ENCODE measurements at regions not wholly inside any gene's neighbourhood (a gene's known extent, or its start where the extent isn't known, plus 50 kb on each side); places are given as distances from the start of the nearest gene placed in this dataset.

DNA sequence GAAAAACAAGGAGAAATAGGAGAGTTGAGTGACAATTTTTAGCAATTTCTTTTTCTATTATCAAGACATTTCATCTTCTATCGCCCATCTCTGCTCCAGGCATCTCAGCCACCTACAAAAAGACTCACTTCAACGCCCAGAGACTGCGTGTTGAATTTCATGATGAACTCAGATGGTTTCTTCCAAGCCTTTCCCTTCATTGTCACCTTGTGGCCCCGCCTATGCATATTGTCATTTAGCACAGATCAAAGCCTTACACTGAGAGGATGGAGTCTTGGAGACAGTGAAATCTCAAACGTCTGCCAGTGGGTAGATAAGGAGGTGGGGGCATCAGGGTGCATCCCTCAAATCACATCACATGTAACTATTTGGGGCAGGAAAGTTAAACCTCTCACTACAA, 319.4 kb downstream of the SIPA1L2 start:
- Histone ChIP-seq H3K4me1 (peaks cover 10 to 46% (median 19%) of the 10 kb centered on the region in 3 donors), H3K9me3 (no peaks in the 10 kb centered on the region), H3K36me3 (no peaks in the 10 kb centered on the region), H3K27ac (no peak overlapping the region), H3K4me3 (no peak overlapping the region), H3K27me3 (no peaks in the 10 kb centered on the region)
- WGBS, 2 donors, result 73 to 76% methylated on average over 5 of the region's 5 CpGs
- intact Hi-C loops (cut with DNase I), result no loop called here
- TF ChIP-seq POLR2A (IDR thresholded peaks at IDR 0.05), result no peak
- TF ChIP-seq, protein P1, sequence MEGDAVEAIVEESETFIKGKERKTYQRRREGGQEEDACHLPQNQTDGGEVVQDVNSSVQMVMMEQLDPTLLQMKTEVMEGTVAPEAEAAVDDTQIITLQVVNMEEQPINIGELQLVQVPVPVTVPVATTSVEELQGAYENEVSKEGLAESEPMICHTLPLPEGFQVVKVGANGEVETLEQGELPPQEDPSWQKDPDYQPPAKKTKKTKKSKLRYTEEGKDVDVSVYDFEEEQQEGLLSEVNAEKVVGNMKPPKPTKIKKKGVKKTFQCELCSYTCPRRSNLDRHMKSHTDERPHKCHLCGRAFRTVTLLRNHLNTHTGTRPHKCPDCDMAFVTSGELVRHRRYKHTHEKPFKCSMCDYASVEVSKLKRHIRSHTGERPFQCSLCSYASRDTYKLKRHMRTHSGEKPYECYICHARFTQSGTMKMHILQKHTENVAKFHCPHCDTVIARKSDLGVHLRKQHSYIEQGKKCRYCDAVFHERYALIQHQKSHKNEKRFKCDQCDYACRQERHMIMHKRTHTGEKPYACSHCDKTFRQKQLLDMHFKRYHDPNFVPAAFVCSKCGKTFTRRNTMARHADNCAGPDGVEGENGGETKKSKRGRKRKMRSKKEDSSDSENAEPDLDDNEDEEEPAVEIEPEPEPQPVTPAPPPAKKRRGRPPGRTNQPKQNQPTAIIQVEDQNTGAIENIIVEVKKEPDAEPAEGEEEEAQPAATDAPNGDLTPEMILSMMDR (IDR thresholded peaks at IDR 0.05), result no peak
- no peak for DNase-seq

- intact Hi-C loops (cut with DNase I), result no loop called here
- Histone ChIP-seq H3K4me3 (no peak overlapping the region), H3K27ac (peak overlapping the region in 1 of 4 donors; percentile 80), H3K9me3 (no peaks in the 10 kb centered on the region), H3K36me3 (no peaks in the 10 kb centered on the region), H3K27me3 (no peaks in the 10 kb centered on the region), H3K4me1 (peaks cover 10 to 65% (median 27%) of the 10 kb centered on the region in 3 donors)
- TF ChIP-seq POLR2A (IDR thresholded peaks at IDR 0.05), result no peak
- TF ChIP-seq, protein P1 (IDR thresholded peaks at IDR 0.05), result no peak
- DNase-seq, result no peak
- WGBS, 2 donors, result 33 to 53% methylated on average over 3 of the region's 3 CpGs
These were observed 321.3 kb downstream of the SIPA1L2 start for GRCh38 chr1:232308616-232309015.

DNA sequence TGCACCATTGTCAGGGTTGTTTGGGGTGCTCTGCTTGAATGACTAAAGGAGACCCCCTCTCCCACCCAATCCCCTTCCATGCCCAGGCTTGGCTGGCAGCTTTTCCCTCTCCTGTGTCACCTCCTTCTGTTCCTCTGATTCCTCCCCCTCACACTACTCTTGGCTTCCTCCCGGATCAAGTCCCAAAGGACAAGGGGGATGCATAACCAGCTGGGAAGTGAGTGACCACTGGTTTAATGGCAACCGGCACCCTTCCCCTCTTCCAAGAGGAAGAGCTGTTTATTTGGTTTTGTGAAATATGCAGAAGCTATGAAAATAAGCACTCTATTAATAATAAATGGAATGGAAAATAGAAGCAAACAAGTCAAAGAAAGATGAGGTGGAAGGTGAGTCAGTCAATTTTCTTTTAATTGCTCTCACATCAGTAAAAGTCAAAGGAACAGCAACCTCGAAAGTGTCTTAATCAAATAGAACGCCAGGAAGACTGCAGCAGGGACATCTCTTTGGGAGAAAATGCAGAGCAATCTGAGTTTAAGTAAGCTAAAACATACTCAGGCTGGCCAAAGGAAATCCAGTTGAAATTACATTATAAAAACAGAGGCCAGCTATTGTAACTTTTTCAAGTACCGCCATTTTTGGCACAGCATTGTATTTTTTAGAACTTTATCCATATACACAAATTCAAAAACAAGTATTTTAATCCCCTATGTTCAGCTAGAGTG, 322.5 kb downstream of the SIPA1L2 start:
- no peaks in the 10 kb centered on the region for H3K36me3 ChIP-seq
- H3K4me1 ChIP-seq, result peaks cover 12 to 72% (median 30%) of the 10 kb centered on the region in 3 donors
- 44 to 64% methylated on average over 4 to 5 of the region's 5 CpGs for WGBS, 2 donors
- no peak overlapping the region for H3K4me3 ChIP-seq
- H3K9me3 ChIP-seq, result no peaks in the 10 kb centered on the region
- no peak for TF ChIP-seq POLR2A (IDR thresholded peaks at IDR 0.05)
- H3K27me3 ChIP-seq, result no peaks in the 10 kb centered on the region
- no peak for DNase-seq
- H3K27ac ChIP-seq, result peak overlapping the region; percentile 45 to 90 (median 73)
- intact Hi-C loops (cut with DNase I), result no loop called here

GRCh38 chr1:232306269-232306961, 323.5 kb downstream of the SIPA1L2 start:
- no peaks in the 10 kb centered on the region for H3K9me3 ChIP-seq
- H3K27me3 ChIP-seq, result no peaks in the 10 kb centered on the region
- 51 to 68% methylated on average over 2 to 5 of the region's 8 CpGs for WGBS, 2 donors
- H3K4me1 ChIP-seq, result peaks cover 14 to 76% (median 38%) of the 10 kb centered on the region in 3 donors
- no peak overlapping the region for H3K4me3 ChIP-seq
- intact Hi-C loops (cut with DNase I), result no loop called here
- no peak for DNase-seq
- no peak for TF ChIP-seq POLR2A (IDR thresholded peaks at IDR 0.05)
- TF ChIP-seq, protein P1 (IDR thresholded peaks at IDR 0.05), result peak in 4 of 6 experiments; percentile 23 to 50 (median 30)
- H3K36me3 ChIP-seq, result no peaks in the 10 kb centered on the region
- peak overlapping the region; percentile 66 to 90 (median 76) for H3K27ac ChIP-seq

GRCh38 chr1:232305050-232305449, 324.9 kb downstream of the SIPA1L2 start:
- Histone ChIP-seq H3K4me3 (no peak overlapping the region), H3K9me3 (no peaks in the 10 kb centered on the region), H3K27me3 (no peaks in the 10 kb centered on the region), H3K36me3 (no peaks in the 10 kb centered on the region), H3K27ac (peak overlapping the region; percentile 38 to 90 (median 73)), H3K4me1 (peaks cover 14 to 88% (median 43%) of the 10 kb centered on the region in 3 donors)
- 43 to 53% methylated on average over 4 of the region's 4 CpGs for WGBS, 2 donors
- no peak for TF ChIP-seq POLR2A (IDR thresholded peaks at IDR 0.05)
- TF ChIP-seq, protein P1 (IDR thresholded peaks at IDR 0.05), result no peak
- DNase-seq, result no peak
- intact Hi-C loops (cut with DNase I), result no loop called here
